SU-DHL-6 (cell line): ENCODE measurements at regions not wholly inside any gene's neighbourhood (a gene's known extent, or its start where the extent isn't known, plus 50 kb on each side); places are given as distances from the start of the nearest gene placed in this dataset.

Experiments used
- H2AFZ ChIP-seq: fragments of 200-600 bp; sonication (generic); 2 replicates; pipeline ENCODE4 v1.6.1; 2014; ENCODE audit warnings: low read depth, mild to moderate bottlenecking, moderate library complexity, mixed read lengths, antibody characterized with exemption, low read length; ENCODE audit not compliant: severe bottlenecking
- H3F3A ChIP-seq: fragments of 200-600 bp; shearing (Covaris generic); 2 replicates; pipeline ENCODE4 v1.6.0; 2016; ENCODE audit warnings: antibody characterized with exemption, mild to moderate bottlenecking; ENCODE audit not compliant: insufficient read depth
- H3K27ac ChIP-seq: fragments of 200-600 bp; sonication (generic); 2 replicates; pipeline ENCODE4 v1.5.1; 2016; ENCODE audit warnings: low read depth, mild to moderate bottlenecking, low read length, moderate library complexity, mixed read lengths
- H3K27me3 ChIP-seq: fragments of 200-600 bp; sonication (generic), shearing (Covaris generic); 2 replicates; pipeline ENCODE4 v1.6.0; 2014; ENCODE audit warnings: mild to moderate bottlenecking, low read length
- H3K36me3 ChIP-seq: fragments of 200-600 bp; sonication (generic); 2 replicates; pipeline ENCODE4 v1.6.1; 2014; ENCODE audit warnings: mild to moderate bottlenecking, low read length, mixed read lengths
- H3K4me2 ChIP-seq: fragments of 300-600, 200-600 bp; shearing (Covaris generic), sonication (generic); 2 replicates; pipeline ENCODE4 v1.6.0; 2014; ENCODE audit warnings: low read length, low read depth, mild to moderate bottlenecking; ENCODE audit not compliant: poor library complexity, severe bottlenecking
- H3K4me3 ChIP-seq: fragments of 200-600 bp; sonication (generic); 2 replicates; pipeline ENCODE4 v1.5.1; 2014; ENCODE audit warnings: antibody characterized with exemption, low read length, mild to moderate bottlenecking, mixed read lengths; ENCODE audit not compliant: insufficient read depth, poor library complexity, severe bottlenecking
- H3K79me2 ChIP-seq: fragments of 200-600 bp; sonication (generic); 2 replicates; pipeline ENCODE4 v1.6.1; 2014; ENCODE audit warnings: mild to moderate bottlenecking, low read length, moderate library complexity; ENCODE audit not compliant: insufficient read depth
- H3K9ac ChIP-seq: fragments of 200-600 bp; sonication (generic); 2 replicates; pipeline ENCODE4 v1.7.0; 2014; ENCODE audit warnings: mild to moderate bottlenecking, low read length
- H3K9me2 ChIP-seq: fragments of 200-600 bp; sonication (generic); replicated peaks from 2 replicates; pipeline ENCODE4 v1.6.1; 2014; ENCODE audit warnings: low read length; ENCODE audit not compliant: insufficient read depth
- H3K9me3 ChIP-seq: fragments of 200-600 bp; sonication (generic); 2 replicates; pipeline ENCODE4 v1.6.1; 2014; ENCODE audit warnings: low read length, mixed read lengths; ENCODE audit not compliant: insufficient read depth
- H4K20me1 ChIP-seq: fragments of 200-600 bp; sonication (generic); 2 replicates; pipeline ENCODE4 v1.6.1; 2014; ENCODE audit warnings: low read depth, mild to moderate bottlenecking, antibody characterized with exemption, low read length, moderate library complexity, mixed read lengths
- CTCF ChIP-seq: fragments of 200-600 bp; sonication (generic); IDR thresholded peaks from one replicate; pipeline ENCODE4 v1.5.1; 2017; ENCODE audit warnings: antibody characterized with exemption, mild to moderate bottlenecking, low read length, moderate library complexity; ENCODE audit not compliant: insufficient read depth, poor library complexity, severe bottlenecking
- EZH2phosphoT487 ChIP-seq: fragments of 200-600 bp; sonication (generic), shearing (Covaris generic); conservative IDR thresholded peaks from 2 replicates; pipeline ENCODE4 v1.6.1; 2018; ENCODE audit warnings: mild to moderate bottlenecking, antibody characterized with exemption, low read length, moderate library complexity, mixed read lengths

- H3F3A ChIP-seq = no peaks in the 10 kb centered on the region
- H3K4me3 ChIP-seq = no peak overlapping the region
- peaks cover 6% of the 10 kb centered on the region; the same call in 1 of the 2 replicates for H3K9me3 ChIP-seq
- no peak overlapping the region for H2AFZ ChIP-seq
- no peak overlapping the region for H3K27ac ChIP-seq
- no peaks in the 10 kb centered on the region for H3K79me2 ChIP-seq
- H4K20me1 ChIP-seq = no peaks in the 10 kb centered on the region
- TF ChIP-seq EZH2phosphoT487 (no peak), CTCF (no peak)
- H3K27me3 ChIP-seq = no peaks in the 10 kb centered on the region; the same call in 1 of the 2 replicates
- no peaks in the 10 kb centered on the region for H3K9me2 ChIP-seq
- H3K9ac ChIP-seq = no peak overlapping the region
- H3K36me3 ChIP-seq = no peaks in the 10 kb centered on the region
- no peak overlapping the region for H3K4me2 ChIP-seq
Observed at GRCh38 chr15:66912441-66912840, 153.0 kb upstream of the SMAD3 start.

GRCh38 chr15:66917904-66918448 lies 147.4 kb upstream of the SMAD3 start:
- Histone ChIP-seq H4K20me1 (no peaks in the 10 kb centered on the region), H3K9me2 (no peaks in the 10 kb centered on the region), H3K4me3 (no peak overlapping the region), H3K9ac (no peak overlapping the region), H3K27ac (no peak overlapping the region), H3K27me3 (no peaks in the 10 kb centered on the region; the same call in 1 of the 2 replicates), H3K4me2 (no peak overlapping the region), H3K79me2 (no peaks in the 10 kb centered on the region), H3K9me3 (peaks cover 6% of the 10 kb centered on the region; the same call in 1 of the 2 replicates), H3K36me3 (no peaks in the 10 kb centered on the region), H2AFZ (no peak overlapping the region), H3F3A (no peaks in the 10 kb centered on the region)
- no peak for TF ChIP-seq EZH2phosphoT487
- no peak for TF ChIP-seq CTCF

- no peaks in the 10 kb centered on the region for H4K20me1 ChIP-seq
- H3K27me3 ChIP-seq = no peaks in the 10 kb centered on the region; the same call in 1 of the 2 replicates
- TF ChIP-seq EZH2phosphoT487 (no peak), CTCF (no peak)
- no peak overlapping the region for H3K4me2 ChIP-seq
- no peak overlapping the region for H3K27ac ChIP-seq
- no peak overlapping the region for H2AFZ ChIP-seq
- peaks cover 6% of the 10 kb centered on the region; the same call in 1 of the 2 replicates for H3K9me3 ChIP-seq
- no peaks in the 10 kb centered on the region for H3F3A ChIP-seq
- H3K79me2 ChIP-seq = no peaks in the 10 kb centered on the region
- no peak overlapping the region for H3K9ac ChIP-seq
- H3K9me2 ChIP-seq = no peaks in the 10 kb centered on the region
- no peak overlapping the region for H3K4me3 ChIP-seq
- H3K36me3 ChIP-seq = no peaks in the 10 kb centered on the region
Observed at GRCh38 chr15:66919421-66919820, 146.0 kb upstream of the SMAD3 start.
